ENCODE measurements at regions not wholly inside any gene's neighbourhood (a gene's known extent, or its start where the extent isn't known, plus 50 kb on each side); places are given as distances from the start of the nearest gene placed in this dataset.

DNA sequence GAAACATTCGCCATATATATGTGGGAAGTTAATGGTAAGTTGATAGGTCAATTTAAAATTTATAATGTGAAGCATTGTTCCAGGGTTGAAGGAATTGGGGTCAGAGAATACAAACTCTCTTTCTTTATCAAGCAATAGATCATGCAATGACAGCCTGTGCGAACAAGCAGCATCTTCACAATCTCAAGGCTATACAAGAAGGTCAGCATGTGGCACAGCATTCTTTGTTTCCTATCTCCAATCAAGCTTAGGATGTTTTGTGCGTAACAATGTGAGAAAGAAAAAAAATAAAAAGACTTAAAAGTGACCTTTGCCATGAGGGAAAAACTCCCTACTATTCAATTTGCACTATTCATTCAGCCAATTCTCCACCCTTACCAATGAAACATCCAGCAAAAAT is 288.1 kb upstream of the NECTIN3 start:
- DNase-seq (ENCODE audit: extremely low read depth in 1 of 4, low spot score in 3 of 4) (no peak), ATAC-seq (no peak), FAIRE-seq (no peak)
- Histone ChIP-seq H3K27me3 (ENCODE audit: control insufficient read depth in 2 of 2, insufficient read depth in 2 of 2, low read length in 2 of 2) (no peaks in the 10 kb centered on the region), H4K20me1 (replicated peaks; ENCODE audit: control insufficient read depth, insufficient read depth, low read length) (no peaks in the 10 kb centered on the region), H3K9ac (ENCODE audit: insufficient read depth in 1 of 2, low read depth in 2 of 2, low read length in 2 of 2) (no peak overlapping the region), H3K4me1 (replicated peaks in 1 of 2; ENCODE audit: control insufficient read depth in 2 of 2, insufficient read depth in 2 of 2, low read length in 2 of 2) (no peaks in the 10 kb centered on the region), H3K4me2 (ENCODE audit: insufficient read depth, low read length) (no peak overlapping the region), H3K9me3 (replicated peaks; ENCODE audit: control insufficient read depth, insufficient read depth, low read depth, low read length) (no peaks in the 10 kb centered on the region), H2AFZ (ENCODE audit: low read depth, low read length) (no peak overlapping the region), H3K36me3 (ENCODE audit: control insufficient read depth, insufficient read depth, low read length) (no peaks in the 10 kb centered on the region), H3K9me1 (ENCODE audit: control insufficient read depth, insufficient read depth, low read length) (no peaks in the 10 kb centered on the region), H3K79me2 (ENCODE audit: control insufficient read depth, insufficient read depth, low read length) (no peaks in the 10 kb centered on the region), H3K27ac (ENCODE audit: extremely low read depth, low read depth, low read length) (no peak overlapping the region), H3K4me3 (no peak overlapping the region)
- BruUV-seq (replicated peaks): no TSS peak
- TF ChIP-seq, protein P1, sequence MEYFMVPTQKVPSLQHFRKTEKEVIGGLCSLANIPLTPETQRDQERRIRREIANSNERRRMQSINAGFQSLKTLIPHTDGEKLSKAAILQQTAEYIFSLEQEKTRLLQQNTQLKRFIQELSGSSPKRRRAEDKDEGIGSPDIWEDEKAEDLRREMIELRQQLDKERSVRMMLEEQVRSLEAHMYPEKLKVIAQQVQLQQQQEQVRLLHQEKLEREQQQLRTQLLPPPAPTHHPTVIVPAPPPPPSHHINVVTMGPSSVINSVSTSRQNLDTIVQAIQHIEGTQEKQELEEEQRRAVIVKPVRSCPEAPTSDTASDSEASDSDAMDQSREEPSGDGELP (CRISPR knock-in tag; IDR thresholded peaks at IDR 0.05; ENCODE audit: borderline replicate concordance): no peak
- TF ChIP-seq, protein P2, sequence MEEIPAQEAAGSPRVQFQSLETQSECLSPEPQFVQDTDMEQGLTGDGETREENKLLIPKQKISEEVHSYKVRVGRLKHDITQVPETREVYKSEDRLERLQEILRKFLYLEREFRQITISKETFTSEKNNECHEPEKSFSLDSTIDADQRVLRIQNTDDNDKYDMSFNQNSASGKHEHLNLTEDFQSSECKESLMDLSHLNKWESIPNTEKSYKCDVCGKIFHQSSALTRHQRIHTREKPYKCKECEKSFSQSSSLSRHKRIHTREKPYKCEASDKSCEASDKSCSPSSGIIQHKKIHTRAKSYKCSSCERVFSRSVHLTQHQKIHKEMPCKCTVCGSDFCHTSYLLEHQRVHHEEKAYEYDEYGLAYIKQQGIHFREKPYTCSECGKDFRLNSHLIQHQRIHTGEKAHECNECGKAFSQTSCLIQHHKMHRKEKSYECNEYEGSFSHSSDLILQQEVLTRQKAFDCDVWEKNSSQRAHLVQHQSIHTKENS (CRISPR knock-in tag; IDR thresholded peaks at IDR 0.05): no peak
- TF ChIP-seq RB1 (IDR thresholded peaks at IDR 0.05; ENCODE audit: low read depth): no peak
- no peak for TF ChIP-seq FOXJ3 (CRISPR knock-in tag; IDR thresholded peaks at IDR 0.05)
- TF ChIP-seq DMBX1 (CRISPR knock-in tag; IDR thresholded peaks at IDR 0.05; ENCODE audit: borderline replicate concordance): no peak
- TF ChIP-seq ZBTB2 (IDR thresholded peaks at IDR 0.05): no peak
- no peak for TF ChIP-seq GABPB1 (CRISPR knock-in tag; IDR thresholded peaks at IDR 0.05)
- no peak for TF ChIP-seq GATAD2A (IDR thresholded peaks at IDR 0.05)
- TF ChIP-seq ZC3H4 (CRISPR knock-in tag; IDR thresholded peaks at IDR 0.05; ENCODE audit: borderline replicate concordance): no peak
- TF ChIP-seq XRCC4 (IDR thresholded peaks at IDR 0.05; ENCODE audit: extremely low read depth, insufficient read depth, insufficient read length): no peak
- TF ChIP-seq HNRNPLL (IDR thresholded peaks at IDR 0.05; ENCODE audit: low read depth, low read length, poor library complexity, severe bottlenecking): no peak
- ChIA-PET CTCF (ENCODE audit: low intra/inter-chr PET ratio) (no interaction called here), POLR2A (no interaction called here)
- intact Hi-C loops (cut with micrococcal nuclease) (no loop called here), in situ Hi-C loops (cut with MboI) (no loop called here)
- 2% methylated on average over 3 of the region's 3 CpGs for WGBS (ENCODE audit: insufficient coverage, low coverage, missing lambda C conversion rate)

All from K562 (cell line).